Caco-2 (cell line): ENCODE measurements at regions not wholly inside any gene's neighbourhood (a gene's known extent, or its start where the extent isn't known, plus 50 kb on each side); places are given as distances from the start of the nearest gene placed in this dataset.

Experiments used
- BruUV-seq: library from RNA; stranded (reverse); fragments of 400-500 nt; replicated peaks from 2 replicates; lab custom pipeline; 2021; lab: Mats Ljungman, UMichigan
- CTCF ChIA-PET: fragments of 300-600 bp; sonication (Branson Sonifier 250); formaldehyde crosslinking; loops from one replicate; lab custom pipeline; 2022; ENCODE audit warnings: antibody characterized with exemption; lab: Charles Lee
- POLR2A ChIA-PET: fragments of 300-600 bp; sonication (Branson Sonifier 250); formaldehyde crosslinking; loops from one replicate; lab custom pipeline; 2022; ENCODE audit warnings: antibody characterized with exemption; lab: Charles Lee
- DNase-seq, 2 experiments: peaks; one replicate each; pipeline versions ENCODE4 v3.0.0 to v3.0.0-alpha.2; 2020 to 2022
- H3K27me3 ChIP-seq: replicated peaks from 2 replicates; pipeline ENCODE4 v1.6.0; 2011; ENCODE audit warnings: low read length; ENCODE audit not compliant: control insufficient read depth, insufficient read depth
- H3K36me3 ChIP-seq: 2 replicates; pipeline ENCODE4 v1.5.1; 2011; ENCODE audit warnings: low read length; ENCODE audit not compliant: control insufficient read depth, insufficient read depth
- H3K4me1 ChIP-seq: fragments of 250-450 bp; sonication (Bioruptor Pico); 2 replicates; pipeline ENCODE4 v1.5.1; 2020; ENCODE audit warnings: mild to moderate bottlenecking
- H3K4me3 ChIP-seq: 2 replicates; pipeline ENCODE4 v1.5.1; 2011; ENCODE audit warnings: low read depth, mild to moderate bottlenecking, control low read depth, low read length
- H3K9me3 ChIP-seq: fragments of 250-450 bp; sonication (Bioruptor Pico); 2 replicates; pipeline ENCODE4 v1.5.1; 2020; ENCODE audit warnings: mild to moderate bottlenecking, moderate library complexity
- H3K27ac Mint-ChIP-seq: one replicate; pipeline ENCODE4 v1.8.0; 2022; ENCODE audit warnings: mixed read lengths; ENCODE audit not compliant: unreplicated experiment
- H3K27me3 Mint-ChIP-seq: one replicate; pipeline ENCODE4 v1.8.0; 2022; ENCODE audit warnings: mixed read lengths; ENCODE audit not compliant: insufficient read depth, unreplicated experiment
- H3K36me3 Mint-ChIP-seq: one replicate; pipeline ENCODE4 v1.8.0; 2022; ENCODE audit warnings: mild to moderate bottlenecking, mixed read lengths; ENCODE audit not compliant: insufficient read depth, unreplicated experiment
- H3K4me1 Mint-ChIP-seq: one replicate; pipeline ENCODE4 v1.8.0; 2022; ENCODE audit warnings: low read depth, mixed read lengths; ENCODE audit not compliant: unreplicated experiment
- H3K4me3 Mint-ChIP-seq: one replicate; pipeline ENCODE4 v1.8.0; 2022; ENCODE audit warnings: mild to moderate bottlenecking, moderate library complexity, mixed read lengths; ENCODE audit not compliant: unreplicated experiment
- H3K9me3 Mint-ChIP-seq: one replicate; pipeline ENCODE4 v1.8.0; 2022; ENCODE audit warnings: mixed read lengths; ENCODE audit not compliant: unreplicated experiment
- CTCF ChIP-seq, 2 experiments: fragments of 200-600 bp in 1 of 2; IDR thresholded peaks; 1 replicate in 1 of 2; 2 replicates in 1 of 2; pipeline versions ENCODE4 v1.5.1 to v1.8.0; 2011 to 2022; ENCODE audit warnings: antibody characterized with exemption in 1 of 2, control low read depth in 1 of 2, inconsistent platforms in 1 of 2, low read depth in 1 of 2, low read length in 1 of 2, mild to moderate bottlenecking in 1 of 2, moderate library complexity in 1 of 2; ENCODE audit not compliant: insufficient read depth in 1 of 2, severe bottlenecking in 1 of 2, unreplicated experiment in 1 of 2
- intact Hi-C: fragments of 100-400 bp; cut with micrococcal nuclease; formaldehyde crosslinking; loops from one replicate; pipeline ENCODE4 v1.10.0; 2022; ENCODE audit not compliant: unreplicated experiment

- CTCF ChIA-PET, result no interaction called here
These were observed 96.3 kb upstream of the CES5A start for GRCh38 chr16:55971447-55971846.

GRCh38 chr16:55968221-55968620 is 93.0 kb upstream of the CES5A start:
- Mint-ChIP-seq H3K9me3 (no peaks in the 10 kb centered on the region), H3K4me1 (peaks cover 41% of the 10 kb centered on the region), H3K27ac (peak overlapping the region; percentile 63), H3K4me3 (no peak overlapping the region), H3K36me3 (peaks cover 4% of the 10 kb centered on the region), H3K27me3 (no peaks in the 10 kb centered on the region)
- H3K36me3 ChIP-seq, result no peaks in the 10 kb centered on the region
- intact Hi-C loops, result no loop called here
- DNase-seq, result no peak
- H3K4me1 ChIP-seq, result peaks cover 56% of the 10 kb centered on the region
- H3K27me3 ChIP-seq, result no peaks in the 10 kb centered on the region
- no peak overlapping the region for H3K4me3 ChIP-seq
- CTCF ChIA-PET, result no interaction called here
- no peaks in the 10 kb centered on the region; the same call in 1 of the 2 replicates for H3K9me3 ChIP-seq
- POLR2A ChIA-PET, result no interaction called here
- TF ChIP-seq CTCF (IDR thresholded peaks at IDR 0.05; ENCODE audit: insufficient read depth in 1 of 2, low read depth in 1 of 2, low read length in 1 of 2, severe bottlenecking in 1 of 2, unreplicated experiment in 1 of 2), result no peak
- no TSS peak for BruUV-seq

More at GRCh38 chr16:55971447-55971846, 96.3 kb upstream of the CES5A start:
- Histone ChIP-seq H3K36me3 (no peaks in the 10 kb centered on the region), H3K27me3 (no peaks in the 10 kb centered on the region), H3K4me1 (peaks cover 28% of the 10 kb centered on the region), H3K4me3 (no peak overlapping the region), H3K9me3 (no peaks in the 10 kb centered on the region; the same call in 1 of the 2 replicates)
- no TSS peak for BruUV-seq
- POLR2A ChIA-PET, result no interaction called here
- intact Hi-C loops, result no loop called here
- Mint-ChIP-seq H3K27ac (peak overlapping the region; percentile 2), H3K9me3 (no peaks in the 10 kb centered on the region), H3K4me1 (peaks cover 28% of the 10 kb centered on the region), H3K27me3 (no peaks in the 10 kb centered on the region), H3K4me3 (no peak overlapping the region), H3K36me3 (no peaks in the 10 kb centered on the region)
- TF ChIP-seq CTCF (IDR thresholded peaks at IDR 0.05; ENCODE audit: insufficient read depth in 1 of 2, low read depth in 1 of 2, low read length in 1 of 2, severe bottlenecking in 1 of 2, unreplicated experiment in 1 of 2), result no peak
- no peak for DNase-seq

DNA sequence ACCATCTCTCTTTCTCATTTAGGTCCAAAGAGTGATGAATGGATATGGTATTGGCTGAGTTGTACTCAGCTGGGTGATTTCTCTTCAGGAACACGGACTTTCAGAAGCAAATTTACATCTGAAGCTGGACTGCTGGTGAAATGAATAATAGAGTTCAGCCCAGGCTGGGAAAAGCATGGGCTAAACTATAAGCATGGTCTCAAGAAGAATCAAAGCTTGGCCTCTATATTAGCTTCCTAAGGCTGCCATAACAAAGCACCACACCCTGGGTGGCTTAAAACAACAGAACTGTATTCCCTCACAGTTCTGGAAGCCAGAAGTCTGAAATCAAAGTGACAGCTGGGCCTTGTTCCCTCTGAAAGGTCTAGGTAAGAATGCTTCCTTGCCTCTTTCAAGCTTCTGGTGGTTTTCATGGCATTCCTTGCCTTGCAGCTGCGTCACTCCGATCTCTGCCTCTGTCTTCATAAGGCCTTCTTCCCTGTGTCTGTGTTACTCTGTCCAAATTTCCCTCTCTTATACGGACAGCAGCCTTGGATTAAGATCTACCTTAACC is 89.8 kb upstream of the CES5A start:
- Mint-ChIP-seq H3K36me3 (peaks cover 4% of the 10 kb centered on the region), H3K27me3 (no peaks in the 10 kb centered on the region), H3K27ac (peak overlapping the region; percentile 63), H3K4me3 (no peak overlapping the region), H3K4me1 (peaks cover 31% of the 10 kb centered on the region), H3K9me3 (peaks cover 17% of the 10 kb centered on the region)
- Histone ChIP-seq H3K4me3 (no peak overlapping the region), H3K36me3 (no peaks in the 10 kb centered on the region), H3K9me3 (no peaks in the 10 kb centered on the region; the same call in 1 of the 2 replicates), H3K27me3 (no peaks in the 10 kb centered on the region), H3K4me1 (peaks cover 49% of the 10 kb centered on the region)
- POLR2A ChIA-PET, result no interaction called here
- intact Hi-C loops, result no loop called here
- DNase-seq, result no peak
- TF ChIP-seq CTCF (IDR thresholded peaks at IDR 0.05; ENCODE audit: insufficient read depth in 1 of 2, low read depth in 1 of 2, low read length in 1 of 2, severe bottlenecking in 1 of 2, unreplicated experiment in 1 of 2), result no peak
- CTCF ChIA-PET, result no interaction called here
- BruUV-seq, result no TSS peak
